Fibroblast of pulmonary artery (primary cell): ENCODE measurements at regions not wholly inside any gene's neighbourhood (a gene's known extent, or its start where the extent isn't known, plus 50 kb on each side); places are given as distances from the start of the nearest gene placed in this dataset.
A peak's percentile ranks its signal among the peaks of the same experiment; 100 is the strongest.
"Not testable (repeated sequence)": the region's sequence is repeated elsewhere in the genome, so short reads cannot be mapped to it uniquely, and the experiment has no call there.

Experiments used
- DNase-seq: peaks from one replicate; pipeline ENCODE4 v3.0.0-alpha.2; 2010; ENCODE audit warnings: low read depth
- H3K4me3 ChIP-seq: replicated peaks from 2 replicates; pipeline ENCODE4 v1.5.1; 2011; ENCODE audit warnings: low read depth, mild to moderate bottlenecking, control low read depth, low read length, moderate library complexity
- CTCF ChIP-seq: IDR thresholded peaks from 2 replicates; pipeline ENCODE4 v1.5.1; 2011; ENCODE audit warnings: mild to moderate bottlenecking, control low read depth, low read length, inconsistent platforms; ENCODE audit errors: missing control alignments

DNA sequence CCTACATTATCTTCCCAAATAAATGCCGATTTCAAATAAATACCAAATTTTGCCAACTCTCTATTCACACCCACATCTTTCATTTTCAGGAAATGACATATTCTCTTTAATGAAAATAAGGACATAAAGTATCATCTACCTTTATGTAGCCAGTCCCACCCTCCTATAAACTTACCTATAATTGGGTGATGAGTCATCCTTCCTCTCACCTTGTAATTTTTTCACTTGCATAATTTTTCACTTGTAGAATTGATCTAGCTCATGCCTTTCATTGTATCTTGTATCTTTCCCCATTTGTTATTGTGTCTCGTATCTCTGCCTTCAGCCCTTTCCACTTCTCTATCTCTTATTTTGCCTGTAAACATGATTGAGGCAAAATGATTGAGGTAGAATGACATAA is 135.3 kb upstream of the NIPA1 start:
- H3K4me3 ChIP-seq, DNase-seq: not testable (repeated sequence)

DNA sequence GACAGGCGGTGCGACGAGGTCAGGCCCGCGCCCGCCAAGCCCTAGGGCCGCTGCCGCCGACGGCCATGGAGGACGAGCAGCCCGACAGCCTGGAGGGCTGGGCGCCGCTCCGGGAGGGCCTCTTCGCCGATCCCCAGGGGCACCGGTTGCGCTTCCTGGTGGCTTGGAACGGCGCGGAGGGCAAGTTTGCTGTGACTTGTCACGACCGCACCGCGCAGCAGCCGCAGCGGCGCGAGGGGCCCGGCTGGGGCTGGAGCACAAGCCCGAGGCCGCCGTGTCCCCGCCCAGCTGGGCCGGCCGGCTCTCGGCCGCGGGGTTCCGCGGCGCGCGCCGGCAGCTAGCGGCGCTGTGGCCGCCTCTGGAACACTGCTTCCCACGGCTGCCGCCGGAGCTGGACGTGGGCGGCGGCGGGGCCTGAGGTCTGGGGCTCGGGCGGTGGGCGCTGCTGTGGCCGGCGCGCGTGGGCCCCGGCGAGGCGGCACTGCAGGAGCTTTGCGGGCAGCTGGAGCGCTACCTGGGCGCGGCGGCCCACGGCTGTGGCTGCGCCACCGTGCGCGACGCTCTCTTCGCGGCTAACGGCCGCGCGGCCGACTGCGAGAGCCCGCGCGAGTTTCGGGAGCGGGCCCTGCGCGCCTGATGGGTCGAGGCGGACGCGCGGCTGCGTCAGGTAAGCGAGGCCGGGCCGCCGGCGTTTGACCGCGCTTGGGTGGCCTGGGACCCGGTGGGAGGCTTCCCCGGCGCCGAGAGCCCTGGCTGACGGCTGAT is 122.0 kb upstream of the NIPA1 start:
- DNase-seq: peak; percentile 44
- peak overlapping the region; percentile 64 for H3K4me3 ChIP-seq

- H3K4me3 ChIP-seq: peak overlapping the region; percentile 64
- peak; percentile 91 for DNase-seq
Measured at GRCh38 chr15:22665059-22665702, 121.3 kb upstream of the NIPA1 start.

DNA sequence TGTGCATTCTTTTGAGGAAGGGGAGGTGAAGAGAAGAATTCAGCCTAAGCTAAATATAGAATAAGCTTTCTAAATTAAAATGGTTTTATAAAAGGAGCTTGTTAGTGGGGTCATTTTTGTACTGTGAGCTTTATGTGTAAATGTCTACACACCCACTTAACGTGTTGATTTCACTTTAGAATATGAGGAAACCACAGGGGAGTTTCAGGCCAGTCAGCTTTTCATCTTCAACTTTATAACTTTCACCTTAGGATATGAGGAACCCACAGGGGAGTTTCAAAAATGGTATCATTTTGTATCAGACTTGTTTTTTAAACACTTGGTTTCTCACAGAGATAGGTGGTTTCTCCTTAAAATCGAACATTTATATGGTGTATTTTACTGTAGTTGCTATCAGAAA is 120.7 kb upstream of the NIPA1 start:
- H3K4me3 ChIP-seq: peak overlapping the region; percentile 64
- DNase-seq: not testable (repeated sequence)

DNA sequence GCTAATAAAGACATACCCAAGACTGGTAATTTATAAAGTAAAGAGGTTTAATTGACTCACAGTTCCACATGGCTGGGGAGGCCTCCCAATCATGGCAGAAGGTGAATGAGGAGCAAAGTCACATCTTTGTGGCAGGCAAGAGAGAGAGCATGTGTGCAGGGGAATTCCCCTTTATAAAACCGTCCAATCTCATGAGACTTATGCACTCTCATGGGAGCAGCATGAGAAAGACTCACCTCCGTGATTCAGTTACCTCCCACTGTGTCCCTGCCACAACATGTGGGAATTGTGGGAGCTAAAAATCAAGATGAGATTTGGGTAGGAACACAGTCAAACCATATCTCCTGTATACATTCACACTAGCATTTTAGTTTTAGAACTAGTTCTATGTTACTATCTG is 101.7 kb upstream of the NIPA1 start:
- not testable (repeated sequence) for H3K4me3 ChIP-seq, DNase-seq

- peak; percentile 3 for DNase-seq
Measured at GRCh38 chr15:22699881-22700280, 86.6 kb upstream of the NIPA1 start.

DNA sequence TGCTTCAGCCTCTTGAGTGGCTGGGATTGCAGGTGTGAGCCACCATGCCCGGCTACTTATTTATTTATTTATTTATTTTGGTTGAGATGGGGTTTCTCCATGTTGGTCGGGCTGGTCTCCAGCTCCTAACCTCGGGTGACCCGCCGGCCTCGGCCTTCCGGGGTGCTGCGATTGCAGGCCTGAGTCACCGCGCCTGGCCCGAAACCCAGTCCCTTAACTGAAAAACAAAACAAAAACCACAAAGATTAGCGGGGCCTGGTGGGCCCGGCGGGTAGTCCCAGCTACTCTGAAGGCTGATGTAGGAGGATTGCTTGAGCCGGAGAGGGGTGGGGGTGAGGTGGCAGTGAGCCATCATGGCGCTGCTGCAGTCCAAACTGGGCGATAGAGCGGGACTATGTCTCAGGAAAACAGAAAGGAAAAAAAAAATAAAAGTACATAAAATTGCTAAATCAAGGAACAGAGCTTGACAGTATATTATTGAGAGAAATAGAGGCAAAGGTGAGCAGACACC is 75.6 kb upstream of the NIPA1 start:
- DNase-seq, H3K4me3 ChIP-seq: not testable (repeated sequence)

More at GRCh38 chr15:22699881-22700280, 86.6 kb upstream of the NIPA1 start:
- H3K4me3 ChIP-seq: not testable (repeated sequence)

GRCh38 chr15:22713933-22714332 is 72.5 kb upstream of the NIPA1 start:
- not testable (repeated sequence) for H3K4me3 ChIP-seq, DNase-seq

DNA sequence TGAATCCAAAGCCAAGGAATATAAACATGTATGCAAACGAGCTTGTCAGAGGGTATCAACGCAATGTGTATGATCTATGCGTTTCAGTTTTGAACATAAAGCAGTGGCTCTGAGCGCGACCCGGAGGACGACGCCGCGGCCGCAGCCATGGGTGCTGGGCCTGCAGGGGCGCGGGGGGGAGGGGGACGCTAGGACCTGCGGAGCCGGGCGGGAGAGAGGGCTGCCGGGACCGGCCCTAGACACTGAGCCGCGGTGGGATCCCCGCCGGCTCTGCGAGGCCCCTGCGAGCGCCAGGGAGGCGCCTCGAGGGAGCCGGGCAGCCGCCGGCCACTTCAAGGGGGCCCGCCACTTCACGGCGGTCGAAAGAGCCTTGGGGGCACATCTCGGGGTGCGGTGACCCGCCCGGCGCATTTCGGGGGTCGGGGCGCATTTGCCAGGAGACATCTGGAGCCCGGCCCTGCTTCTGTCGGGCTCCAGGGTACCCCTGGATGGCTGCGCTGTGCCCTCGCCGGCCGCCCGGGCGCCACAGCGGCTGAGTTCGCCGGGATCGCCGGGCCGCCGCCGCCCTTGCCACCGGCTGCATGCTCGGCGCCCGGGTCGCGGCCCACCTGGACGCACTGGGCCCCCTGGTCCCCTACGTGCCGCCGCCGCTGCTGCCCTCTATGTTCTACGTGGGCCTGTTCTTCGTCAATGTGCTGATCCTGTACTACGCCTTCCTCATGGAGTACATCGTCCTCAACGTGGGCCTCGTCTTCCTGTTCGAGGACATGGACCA is 71.9 kb upstream of the NIPA1 start:
- not testable (repeated sequence) for DNase-seq, H3K4me3 ChIP-seq

DNA sequence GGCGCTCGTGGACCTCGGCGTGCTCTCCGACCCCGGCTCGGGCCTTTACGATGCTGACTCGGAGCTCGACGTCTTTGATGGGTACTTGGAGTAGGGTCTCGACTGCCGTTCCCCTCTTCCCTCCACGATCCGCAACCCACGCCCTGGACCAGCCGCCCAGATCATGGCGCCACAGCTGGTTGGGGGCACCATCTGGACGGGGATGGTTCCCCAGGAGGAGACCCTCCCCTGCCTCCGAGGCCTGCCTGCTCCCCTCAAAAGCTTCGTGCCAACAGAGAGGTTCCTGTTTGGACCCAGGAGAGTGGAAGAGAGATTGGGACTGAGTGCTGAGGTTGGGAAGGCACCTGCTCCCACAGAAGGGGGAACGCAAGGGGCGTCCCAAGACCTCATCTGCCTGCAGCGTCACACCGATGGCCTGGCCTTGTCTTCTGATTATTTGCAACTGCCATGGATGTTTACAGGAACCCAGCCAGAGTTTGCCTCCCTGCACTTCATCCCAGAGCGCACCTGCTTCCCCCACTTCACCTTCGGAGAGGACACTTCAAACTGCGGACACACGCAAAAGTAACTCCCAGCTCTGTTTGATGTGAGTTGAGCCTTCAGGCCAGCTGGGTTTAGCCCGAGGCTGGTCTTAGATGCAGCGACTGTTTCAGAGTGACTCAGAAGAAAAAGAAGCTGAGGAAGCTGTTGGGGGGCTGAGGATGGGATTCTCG is 71.2 kb upstream of the NIPA1 start:
- not testable (repeated sequence) for H3K4me3 ChIP-seq, DNase-seq

DNA sequence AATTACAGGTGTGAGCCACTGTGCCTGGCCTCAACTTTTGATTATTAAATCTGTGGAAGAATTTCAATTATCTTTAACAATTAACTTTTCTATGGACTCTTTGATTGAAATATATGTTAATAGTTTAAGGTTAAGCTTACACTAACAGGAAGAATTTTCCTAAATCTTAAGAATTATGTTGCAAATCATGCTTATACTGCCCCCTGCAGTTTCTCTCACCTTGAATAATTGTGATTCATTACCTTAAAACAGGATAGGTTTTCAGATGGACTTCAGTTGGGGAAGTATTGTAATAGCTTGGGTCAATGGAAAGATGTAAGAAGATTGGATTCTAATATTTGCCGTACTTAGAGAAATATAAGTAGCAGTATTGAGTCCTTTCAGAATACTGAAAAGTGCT is 66.5 kb upstream of the NIPA1 start:
- peak; percentile 10 for TF ChIP-seq CTCF
- not testable (repeated sequence) for DNase-seq, H3K4me3 ChIP-seq

- not testable (repeated sequence) for DNase-seq, H3K4me3 ChIP-seq
Measured at GRCh38 chr15:22726104-22726503, 60.3 kb upstream of the NIPA1 start.

DNA sequence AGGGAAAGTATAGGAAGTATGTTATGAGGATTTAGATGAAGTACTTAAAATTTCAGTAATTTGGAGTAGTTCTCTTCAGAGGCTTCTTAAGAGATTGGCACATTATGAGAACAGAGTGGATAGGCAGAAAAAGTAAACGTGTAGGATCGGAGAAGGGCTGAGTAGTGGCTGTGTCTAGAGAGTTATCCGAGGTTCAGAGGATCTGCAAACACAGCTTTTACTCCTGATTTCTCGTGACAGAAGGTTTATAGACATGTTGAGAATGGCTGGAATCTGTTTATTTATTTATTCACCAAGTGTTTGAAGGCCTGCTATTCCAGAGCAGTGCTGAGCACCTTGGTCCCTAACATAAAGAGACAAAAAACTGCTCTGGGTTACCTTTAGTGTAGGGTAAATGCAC is 51.4 kb upstream of the NIPA1 start:
- DNase-seq, H3K4me3 ChIP-seq: not testable (repeated sequence)
